T-cell (primary cell): ENCODE measurements at regions not wholly inside any gene's neighbourhood (a gene's known extent, or its start where the extent isn't known, plus 50 kb on each side); places are given as distances from the start of the nearest gene placed in this dataset.

ENCODE experiments used
- ATAC-seq, 4 experiments: fragments of 200-7000 bp in 3 of 4; fragments of 150-1000 bp in 1 of 4; cut with Tn5 transposase; replicated peaks in 1 of 4; 1 replicate in 3 of 4; 2 replicates in 1 of 4; pipeline ENCODE4 v1.10.0; 2021; ENCODE audit warnings: moderate library complexity in 3 of 4, mild to moderate bottlenecking in 2 of 4, moderate number of reproducible peaks in 1 of 4
- CTCF ChIA-PET, 2 donors: fragments of 300-600 bp; sonication (Branson Sonifier 250); formaldehyde crosslinking; loops; one replicate each; lab custom pipeline; 2022; ENCODE audit warnings: antibody characterized with exemption in 2 of 2; lab: Charles Lee
- POLR2A ChIA-PET, 2 donors: fragments of 300-600 bp; sonication (Branson Sonifier 250); formaldehyde crosslinking; loops; one replicate each; lab custom pipeline; 2022; ENCODE audit warnings: antibody characterized with exemption in 2 of 2; lab: Charles Lee
- DNase-seq, 35 experiments: peaks; one replicate each; pipeline versions ENCODE4 v3.0.0 to v3.0.0-alpha.2; 2013 to 2023
- H3K27ac ChIP-seq: one replicate; pipeline ENCODE4 v1.5.1; 2013; ENCODE audit warnings: low read length
- H3K27me3 ChIP-seq, 2 experiments: replicated peaks in 1 of 2; 1 replicate in 1 of 2; 2 replicates in 1 of 2; pipeline versions ENCODE4 v1.6.1 to v1.7.0; 2013; ENCODE audit warnings: low read length in 1 of 2, mixed read lengths in 1 of 2; ENCODE audit not compliant: control insufficient read depth in 2 of 2, insufficient read depth in 2 of 2; ENCODE audit errors: extremely low read depth in 1 of 2
- H3K36me3 ChIP-seq, 2 donors: 1 replicate in 1 of 2; 2 replicates in 1 of 2; pipeline versions ENCODE4 v1.6.1 to v1.7.0; 2013; ENCODE audit warnings: low read length in 1 of 2; ENCODE audit not compliant: control insufficient read depth in 2 of 2, insufficient read depth in 1 of 2; ENCODE audit errors: extremely low read depth in 1 of 2
- H3K4me1 ChIP-seq, 2 experiments: 1 replicate in 1 of 2; 2 replicates in 1 of 2; pipeline versions ENCODE4 v1.6.1 to v1.7.0; 2013; ENCODE audit warnings: low read length in 2 of 2, mixed read lengths in 1 of 2; ENCODE audit not compliant: insufficient read depth in 2 of 2, control insufficient read depth in 1 of 2; ENCODE audit errors: extremely low read depth in 1 of 2
- H3K4me3 ChIP-seq, 2 donors: 1 replicate in 1 of 2; 2 replicates in 1 of 2; pipeline versions ENCODE4 v1.5.1 to v1.7.0; 2013; ENCODE audit warnings: mild to moderate bottlenecking in 2 of 2, low read length in 1 of 2, moderate library complexity in 1 of 2; ENCODE audit not compliant: control insufficient read depth in 1 of 2; ENCODE audit errors: extremely low read depth in 1 of 2
- H3K9me3 ChIP-seq: 2 replicates; pipeline ENCODE4 v1.7.0; 2013
- H3K27ac Mint-ChIP-seq, 2 donors: one replicate each; pipeline ENCODE4 v1.8.0; 2020 to 2021; ENCODE audit warnings: mild to moderate bottlenecking in 2 of 2, mixed read lengths in 2 of 2
- H3K27me3 Mint-ChIP-seq, 2 donors: one replicate each; pipeline ENCODE4 v1.8.0; 2021 to 2022; ENCODE audit warnings: mixed read lengths in 2 of 2
- H3K36me3 Mint-ChIP-seq: one replicate; pipeline ENCODE4 v1.8.0; 2021; ENCODE audit warnings: mixed read lengths
- H3K4me1 Mint-ChIP-seq, 3 donors: one replicate each; pipeline ENCODE4 v1.8.0; 2020 to 2022; ENCODE audit warnings: mixed read lengths in 3 of 3, mild to moderate bottlenecking in 1 of 3
- H3K4me3 Mint-ChIP-seq, 3 donors: one replicate each; pipeline ENCODE4 v1.8.0; 2020 to 2022; ENCODE audit warnings: mild to moderate bottlenecking in 3 of 3, mixed read lengths in 3 of 3, moderate library complexity in 3 of 3
- H3K9me3 Mint-ChIP-seq, 3 donors: one replicate each; pipeline ENCODE4 v1.8.0; 2020 to 2022; ENCODE audit warnings: mixed read lengths in 3 of 3
- WGBS: methylation state at CpG from one replicate; pipeline ENCODE4 v1.1.5; 2013; ENCODE audit warnings: missing lambda C conversion rate; ENCODE audit not compliant: insufficient coverage; 5-methylcytosine and 5-hydroxymethylcytosine counted together

DNA sequence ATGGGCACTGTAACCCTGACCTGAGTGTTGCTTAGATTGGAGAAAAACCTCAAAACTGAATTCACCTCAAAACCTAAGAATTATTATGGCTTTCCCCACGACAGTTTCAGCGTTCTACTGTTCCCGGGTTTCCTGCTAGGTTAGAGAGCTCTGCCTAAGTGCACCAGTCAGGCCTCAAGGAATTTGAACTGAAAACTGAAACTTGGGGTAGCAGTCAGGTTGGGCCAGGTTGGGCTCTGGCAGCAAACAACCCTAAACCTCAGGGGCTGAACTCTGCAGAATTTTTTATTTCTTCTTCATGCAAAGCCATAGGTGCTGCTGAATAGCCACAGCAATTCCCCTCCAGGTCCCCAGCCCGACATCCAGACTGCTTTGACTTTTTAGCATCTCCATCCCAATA is 437.0 kb upstream of the PROX1 start:
- Histone ChIP-seq H3K27ac (no peak overlapping the region), H3K4me1 (no peaks in the 10 kb centered on the region), H3K4me3 (no peak overlapping the region), H3K27me3 (peaks cover 0 to 4% of the 10 kb centered on the region in 2 experiments), H3K9me3 (no peaks in the 10 kb centered on the region), H3K36me3 (no peaks in the 10 kb centered on the region)
- H3K27me3 Mint-ChIP-seq = peaks cover 0 to 8% of the 10 kb centered on the region in 2 donors
- no peak for DNase-seq
- H3K4me3 Mint-ChIP-seq = no peak overlapping the region
- no peaks in the 10 kb centered on the region for H3K9me3 Mint-ChIP-seq
- H3K4me1 Mint-ChIP-seq = no peaks in the 10 kb centered on the region
- 87% methylated on average over 3 of the region's 4 CpGs for WGBS
- no peaks in the 10 kb centered on the region for H3K36me3 Mint-ChIP-seq
- CTCF ChIA-PET = no interaction called here
- no peak overlapping the region for H3K27ac Mint-ChIP-seq
- ATAC-seq = no peak
- POLR2A ChIA-PET = no interaction called here

DNA sequence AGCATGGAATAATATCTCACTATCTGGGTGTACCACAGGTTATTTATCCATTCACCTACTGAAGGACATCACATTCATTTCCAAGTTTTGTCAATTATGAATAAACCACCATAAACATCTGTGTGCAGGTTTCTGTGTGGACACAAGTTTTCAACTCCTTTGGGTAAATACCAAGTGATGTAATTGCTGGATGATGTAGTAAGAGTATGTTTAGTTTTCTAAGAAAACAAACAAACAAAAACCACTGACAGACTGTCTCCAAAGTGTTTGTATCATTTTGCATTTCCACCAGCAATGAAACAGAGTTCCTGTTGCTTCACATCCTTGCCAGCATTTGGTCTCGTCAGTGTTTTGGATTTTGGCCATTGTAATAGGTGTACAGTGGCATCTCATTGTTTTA is 435.7 kb upstream of the PROX1 start:
- ATAC-seq (no peak), DNase-seq (no peak)
- Histone ChIP-seq H3K4me1 (no peaks in the 10 kb centered on the region), H3K36me3 (no peaks in the 10 kb centered on the region), H3K9me3 (no peaks in the 10 kb centered on the region), H3K27ac (no peak overlapping the region), H3K4me3 (no peak overlapping the region), H3K27me3 (peaks cover 0 to 4% of the 10 kb centered on the region in 2 experiments)
- no CpG with 5 or more reads among the region's 1 CpG for WGBS
- H3K27ac Mint-ChIP-seq = no peak overlapping the region
- peaks cover 0 to 8% of the 10 kb centered on the region in 2 donors for H3K27me3 Mint-ChIP-seq
- ChIA-PET POLR2A (no interaction called here), CTCF (no interaction called here)
- no peaks in the 10 kb centered on the region for H3K4me1 Mint-ChIP-seq
- no peak overlapping the region for H3K4me3 Mint-ChIP-seq
- H3K9me3 Mint-ChIP-seq = no peaks in the 10 kb centered on the region
- H3K36me3 Mint-ChIP-seq = no peaks in the 10 kb centered on the region

GRCh38 chr1:213560226-213560625 is 427.5 kb upstream of the PROX1 start:
- Histone ChIP-seq H3K27me3 (peaks cover 0 to 1% of the 10 kb centered on the region in 2 experiments), H3K4me3 (no peak overlapping the region), H3K36me3 (no peaks in the 10 kb centered on the region), H3K9me3 (no peaks in the 10 kb centered on the region), H3K4me1 (no peaks in the 10 kb centered on the region), H3K27ac (no peak overlapping the region)
- H3K36me3 Mint-ChIP-seq = no peaks in the 10 kb centered on the region
- no peak for DNase-seq
- no peak overlapping the region for H3K27ac Mint-ChIP-seq
- 100% methylated on average over 1 of the region's 3 CpGs for WGBS
- ChIA-PET CTCF (no interaction called here), POLR2A (no interaction called here)
- no peak for ATAC-seq
- H3K4me1 Mint-ChIP-seq = no peaks in the 10 kb centered on the region
- H3K4me3 Mint-ChIP-seq = no peak overlapping the region
- H3K27me3 Mint-ChIP-seq = no peaks in the 10 kb centered on the region
- H3K9me3 Mint-ChIP-seq = peaks cover 4 to 19% (median 12%) of the 10 kb centered on the region in 3 donors

DNA sequence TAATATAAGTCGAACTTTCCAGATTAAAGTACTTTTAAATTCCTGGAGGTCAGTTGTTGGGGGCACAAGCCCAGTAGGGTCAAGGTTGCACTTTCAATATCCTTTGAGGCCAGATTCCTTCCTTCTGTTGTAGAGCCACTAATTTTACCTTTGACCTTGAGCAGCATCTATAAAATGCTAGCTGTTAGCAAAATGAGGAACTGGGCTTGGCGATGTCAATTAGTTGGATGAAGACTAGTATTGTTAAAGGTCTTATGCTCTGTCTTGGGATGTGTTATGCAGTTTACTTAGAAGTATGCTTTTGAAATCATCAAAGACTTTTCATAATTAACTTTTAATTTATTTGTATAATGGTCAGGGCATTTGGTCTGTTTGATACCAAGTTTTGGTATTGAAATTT is 425.9 kb upstream of the PROX1 start:
- POLR2A ChIA-PET = interaction anchor here in 1 of 2 donors (0.6 kb wide), 1 partner anchor 35 kb away, joined by 3 read pairs; no protein-coding TSS in a partner anchor
- no peaks in the 10 kb centered on the region for H3K36me3 Mint-ChIP-seq
- CTCF ChIA-PET = no interaction called here

DNA sequence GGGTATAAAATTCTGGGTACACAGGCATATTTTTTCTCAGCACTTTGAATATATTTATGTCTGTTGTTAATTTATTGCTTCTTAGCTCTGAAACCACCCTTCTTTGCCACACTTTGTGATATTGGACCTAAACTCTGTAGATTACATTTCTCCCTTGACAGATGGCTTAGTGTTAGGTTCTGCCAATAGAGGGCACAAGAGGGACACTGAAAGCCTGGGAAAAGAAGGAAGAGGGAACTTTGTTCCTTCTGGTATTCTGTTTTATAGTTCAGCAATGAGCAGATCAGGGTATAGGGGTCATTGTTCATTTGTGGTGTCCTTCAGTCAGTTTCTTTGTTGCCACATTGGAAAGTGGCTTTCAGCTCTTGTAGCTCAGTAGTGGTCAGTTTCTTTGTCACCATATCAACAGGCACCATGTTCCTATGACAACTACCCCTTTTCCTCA is 423.5 kb upstream of the PROX1 start:
- Histone ChIP-seq H3K9me3 (no peaks in the 10 kb centered on the region), H3K4me3 (no peak overlapping the region), H3K27ac (no peak overlapping the region), H3K27me3 (no peaks in the 10 kb centered on the region), H3K36me3 (no peaks in the 10 kb centered on the region), H3K4me1 (no peaks in the 10 kb centered on the region)
- H3K4me3 Mint-ChIP-seq = no peak overlapping the region
- H3K27ac Mint-ChIP-seq = no peak overlapping the region
- H3K9me3 Mint-ChIP-seq = peaks cover 8 to 26% (median 17%) of the 10 kb centered on the region in 3 donors
- DNase-seq (no peak), ATAC-seq (no peak)
- POLR2A ChIA-PET = no interaction called here
- CTCF ChIA-PET = no interaction called here
- no peaks in the 10 kb centered on the region for H3K36me3 Mint-ChIP-seq
- H3K27me3 Mint-ChIP-seq = peaks cover 0 to 6% of the 10 kb centered on the region in 2 donors
- no peaks in the 10 kb centered on the region for H3K4me1 Mint-ChIP-seq

More for the DNA sequence above, 425.9 kb upstream of the PROX1 start:
- no peak for DNase-seq
- H3K4me1 ChIP-seq = no peaks in the 10 kb centered on the region
- H3K36me3 ChIP-seq = no peaks in the 10 kb centered on the region
- Mint-ChIP-seq H3K9me3 (peaks cover 8 to 26% (median 17%) of the 10 kb centered on the region in 3 donors), H3K4me3 (no peak overlapping the region), H3K27ac (no peak overlapping the region), H3K27me3 (no peaks in the 10 kb centered on the region), H3K4me1 (no peaks in the 10 kb centered on the region)
- no peak overlapping the region for H3K27ac ChIP-seq
- H3K27me3 ChIP-seq = no peaks in the 10 kb centered on the region
- H3K9me3 ChIP-seq = no peaks in the 10 kb centered on the region
- H3K4me3 ChIP-seq = no peak overlapping the region
- ATAC-seq = no peak
- no CpG with 5 or more reads among the region's 2 CpGs for WGBS

DNA sequence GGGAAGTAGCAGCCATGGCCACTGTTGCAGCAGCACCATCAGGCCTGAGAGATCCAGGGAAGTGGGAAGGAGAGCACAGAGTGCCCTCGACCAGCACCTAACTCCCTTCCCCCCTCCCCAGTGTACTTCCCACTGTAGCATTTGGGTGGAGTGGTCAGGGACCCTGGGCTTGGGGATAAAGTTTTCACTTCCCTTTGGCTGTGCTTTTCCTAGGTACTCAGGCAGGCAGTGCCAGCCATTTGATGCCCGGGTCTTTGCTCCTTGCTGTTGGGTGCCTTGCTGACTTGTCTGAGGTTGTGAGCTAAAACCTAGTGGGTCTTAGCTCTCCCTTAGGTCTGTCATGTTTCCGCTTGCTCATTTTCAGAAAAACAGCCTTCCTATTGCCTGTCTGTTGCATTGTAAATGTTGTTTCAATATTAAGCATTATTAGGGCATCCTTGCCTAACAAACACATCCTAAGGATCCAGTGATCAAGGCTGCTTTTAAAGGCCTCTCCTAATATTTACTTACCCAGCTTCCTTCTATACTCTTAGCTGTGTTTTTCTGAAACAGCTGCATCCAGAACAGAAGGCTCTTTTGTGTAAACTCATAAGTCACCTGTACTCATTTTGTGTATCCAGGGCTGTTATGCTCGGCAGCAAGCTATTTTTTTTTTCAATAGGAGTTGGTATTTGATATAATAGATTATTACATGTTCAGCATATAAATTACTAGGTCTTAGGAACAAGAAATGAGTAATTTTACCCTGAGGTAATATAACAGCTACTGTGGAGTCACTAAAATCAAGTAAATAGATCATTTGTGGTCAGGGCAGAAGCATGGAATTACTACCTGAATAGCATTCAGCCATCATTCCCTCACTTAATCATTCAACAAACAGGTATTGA is 418.6 kb upstream of the PROX1 start:
- peaks cover 2 to 13% of the 10 kb centered on the region in 2 donors for H3K27me3 Mint-ChIP-seq
- WGBS = 80% methylated on average over 1 of the region's 4 CpGs
- no peaks in the 10 kb centered on the region for H3K36me3 Mint-ChIP-seq
- DNase-seq (no peak), ATAC-seq (no peak)
- Histone ChIP-seq H3K4me3 (no peak overlapping the region), H3K4me1 (no peaks in the 10 kb centered on the region), H3K27me3 (no peaks in the 10 kb centered on the region), H3K36me3 (no peaks in the 10 kb centered on the region), H3K9me3 (no peaks in the 10 kb centered on the region), H3K27ac (no peak overlapping the region)
- no peak overlapping the region for H3K4me3 Mint-ChIP-seq
- H3K4me1 Mint-ChIP-seq = no peaks in the 10 kb centered on the region
- H3K9me3 Mint-ChIP-seq = peaks cover 4 to 15% (median 13%) of the 10 kb centered on the region in 3 donors
- no peak overlapping the region for H3K27ac Mint-ChIP-seq
- ChIA-PET CTCF (no interaction called here), POLR2A (no interaction called here)
